ENCODE measurements at regions not wholly inside any gene's neighbourhood (a gene's known extent, or its start where the extent isn't known, plus 50 kb on each side); places are given as distances from the start of the nearest gene placed in this dataset.
"Not testable (repeated sequence)": the region's sequence is repeated elsewhere in the genome, so short reads cannot be mapped to it uniquely, and the experiment has no call there.

GRCh38 chr12:84128117-84128991 is 784.2 kb downstream of the SLC6A15 start:
- DNase-seq (ENCODE audit: extremely low read depth, low read depth), result no peak
- no peak for TF ChIP-seq CTCF (IDR thresholded peaks at IDR 0.05; ENCODE audit: low read depth, low read length, missing control alignments)
- H3K4me3 ChIP-seq (replicated peaks; ENCODE audit: low read depth, low read length), result no peak overlapping the region

GRCh38 chr12:84124211-84124610 is 788.4 kb downstream of the SLC6A15 start:
- no peak overlapping the region for H3K4me3 ChIP-seq (replicated peaks; ENCODE audit: low read depth, low read length)
- no peak for TF ChIP-seq CTCF (IDR thresholded peaks at IDR 0.05; ENCODE audit: low read depth, low read length, missing control alignments)
- DNase-seq (ENCODE audit: extremely low read depth, low read depth), result no peak

GRCh38 chr12:84117190-84117589 is 795.4 kb downstream of the SLC6A15 start:
- H3K4me3 ChIP-seq (replicated peaks; ENCODE audit: low read depth, low read length), result no peak overlapping the region
- TF ChIP-seq CTCF (IDR thresholded peaks at IDR 0.05; ENCODE audit: low read depth, low read length, missing control alignments), result no peak
- DNase-seq (ENCODE audit: extremely low read depth, low read depth), result no peak

- H3K4me3 ChIP-seq (replicated peaks; ENCODE audit: low read depth, low read length), result no peak overlapping the region
- DNase-seq (ENCODE audit: extremely low read depth, low read depth), result no peak
Observed at GRCh38 chr12:84113666-84114065, 798.9 kb downstream of the SLC6A15 start.

GRCh38 chr12:84103886-84104285 is 808.7 kb downstream of the SLC6A15 start:
- not testable (repeated sequence) for H3K4me3 ChIP-seq (replicated peaks; ENCODE audit: low read depth, low read length); DNase-seq (ENCODE audit: extremely low read depth, low read depth)

More at GRCh38 chr12:84113666-84114065, 798.9 kb downstream of the SLC6A15 start:
- no peak for TF ChIP-seq CTCF (IDR thresholded peaks at IDR 0.05; ENCODE audit: low read depth, low read length, missing control alignments)

- H3K4me3 ChIP-seq (replicated peaks; ENCODE audit: low read depth, low read length); DNase-seq (ENCODE audit: extremely low read depth, low read depth): not testable (repeated sequence)
Observed at GRCh38 chr12:84101963-84102362, 810.6 kb downstream of the SLC6A15 start.

- DNase-seq (ENCODE audit: extremely low read depth, low read depth); H3K4me3 ChIP-seq (replicated peaks; ENCODE audit: low read depth, low read length): not testable (repeated sequence)
Observed at GRCh38 chr12:84099591-84099990, 813.0 kb downstream of the SLC6A15 start.

GRCh38 chr12:84091651-84092050 is 820.9 kb downstream of the SLC6A15 start:
- no peak overlapping the region for H3K4me3 ChIP-seq (replicated peaks; ENCODE audit: low read depth, low read length)
- no peak for TF ChIP-seq CTCF (IDR thresholded peaks at IDR 0.05; ENCODE audit: low read depth, low read length, missing control alignments)
- no peak for DNase-seq (ENCODE audit: extremely low read depth, low read depth)
